CD4-positive, CD25-positive, alpha-beta regulatory T cell (primary cell): ENCODE measurements at regions not wholly inside any gene's neighbourhood (a gene's known extent, or its start where the extent isn't known, plus 50 kb on each side); places are given as distances from the start of the nearest gene placed in this dataset.
"Not testable (repeated sequence)": the region's sequence is repeated elsewhere in the genome, so short reads cannot be mapped to it uniquely, and the experiment has no call there.

Experiments
- ATAC-seq, 2 donors: fragments of 150-1000 bp; cut with Tn5 transposase; one replicate each; pipeline ENCODE4 v1.10.0; 2021; ENCODE audit warnings: low read depth in 2 of 2, moderate number of reproducible peaks in 2 of 2, moderate library complexity in 1 of 2
- DNase-seq, 3 donors: peaks; one replicate each; pipeline versions ENCODE4 v3.0.0 to v3.0.0-alpha.2; 2012 to 2022; ENCODE audit warnings: mixed read lengths in 1 of 3
- H3K27ac ChIP-seq: one replicate; pipeline ENCODE4 v1.7.0; 2013; ENCODE audit warnings: mild to moderate bottlenecking, low read length; ENCODE audit not compliant: insufficient read depth, poor library complexity, severe bottlenecking
- H3K27me3 ChIP-seq: one replicate; pipeline ENCODE4 v1.7.0; 2013; ENCODE audit warnings: low read length; ENCODE audit not compliant: control insufficient read depth, insufficient read depth
- H3K36me3 ChIP-seq: one replicate; pipeline ENCODE4 v1.7.0; 2013; ENCODE audit warnings: mild to moderate bottlenecking, low read length, moderate library complexity; ENCODE audit not compliant: control insufficient read depth, insufficient read depth
- H3K4me1 ChIP-seq: 2 replicates; pipeline ENCODE4 v1.7.0; 2013; ENCODE audit warnings: mild to moderate bottlenecking, low read length; ENCODE audit not compliant: insufficient read depth, control insufficient read depth, poor library complexity, severe bottlenecking
- H3K4me3 ChIP-seq: one replicate; pipeline ENCODE4 v1.7.0; 2013; ENCODE audit warnings: low read depth, mild to moderate bottlenecking, low read length, moderate library complexity
- H3K9me3 ChIP-seq, 2 experiments: 1 replicate in 1 of 2; 2 replicates in 1 of 2; pipeline ENCODE4 v1.7.0; 2013; ENCODE audit warnings: low read length in 2 of 2, mild to moderate bottlenecking in 1 of 2, moderate library complexity in 1 of 2; ENCODE audit not compliant: control insufficient read depth in 2 of 2
- H3K27ac Mint-ChIP-seq, 3 donors: one replicate each; pipeline ENCODE4 v1.8.0; 2020 to 2022; ENCODE audit warnings: mild to moderate bottlenecking in 3 of 3, mixed read lengths in 3 of 3, moderate library complexity in 2 of 3
- H3K27me3 Mint-ChIP-seq: one replicate; pipeline ENCODE4 v1.8.0; 2022; ENCODE audit warnings: mild to moderate bottlenecking, mixed read lengths
- H3K36me3 Mint-ChIP-seq: one replicate; pipeline ENCODE4 v1.8.0; 2020; ENCODE audit warnings: mixed read lengths
- H3K4me1 Mint-ChIP-seq, 4 donors: one replicate each; pipeline ENCODE4 v1.8.0; 2020 to 2022; ENCODE audit warnings: mixed read lengths in 4 of 4, mild to moderate bottlenecking in 1 of 4
- H3K4me3 Mint-ChIP-seq, 4 donors: one replicate each; pipeline ENCODE4 v1.8.0; 2020 to 2022; ENCODE audit warnings: mild to moderate bottlenecking in 4 of 4, mixed read lengths in 4 of 4, moderate library complexity in 3 of 4
- H3K9me3 Mint-ChIP-seq, 7 donors: one replicate each; pipeline ENCODE4 v1.8.0; 2020 to 2022; ENCODE audit warnings: mixed read lengths in 7 of 7, mild to moderate bottlenecking in 3 of 7, moderate library complexity in 2 of 7

GRCh38 chr6:102942206-102942605 lies 1548.7 kb downstream of the GRIK2 start:
- Mint-ChIP-seq H3K4me3 (no peak overlapping the region), H3K27me3 (no peaks in the 10 kb centered on the region), H3K4me1 (no peaks in the 10 kb centered on the region), H3K27ac (no peak overlapping the region), H3K36me3 (no peaks in the 10 kb centered on the region), H3K9me3 (peaks cover 0 to 6% (median 3%) of the 10 kb centered on the region in 7 donors)
- DNase-seq (no peak), ATAC-seq (no peak)
- no peaks in the 10 kb centered on the region for H3K4me1 ChIP-seq
- no peaks in the 10 kb centered on the region for H3K36me3 ChIP-seq
- no peaks in the 10 kb centered on the region for H3K27me3 ChIP-seq
- no peak overlapping the region for H3K27ac ChIP-seq
- H3K4me3 ChIP-seq, result no peak overlapping the region
- no peaks in the 10 kb centered on the region for H3K9me3 ChIP-seq

DNA sequence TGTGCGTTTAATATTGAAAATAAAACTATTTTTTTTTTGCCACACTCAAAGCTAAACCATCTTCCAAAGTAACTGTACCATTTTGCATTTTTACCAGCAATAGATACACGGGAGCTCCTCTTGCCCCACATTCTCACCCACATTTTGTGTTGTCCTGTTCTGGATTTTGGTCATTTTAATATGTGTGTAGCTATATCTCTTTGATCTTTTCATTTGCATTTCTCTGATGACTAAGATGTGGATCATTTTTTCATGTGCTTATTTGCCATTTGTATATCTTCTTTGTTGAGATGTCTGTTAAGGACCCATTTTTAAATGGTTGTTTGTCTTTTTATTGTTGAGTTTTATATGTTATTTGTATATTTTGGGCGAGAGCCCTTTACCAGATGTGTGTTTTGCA lies 1543.5 kb downstream of the GRIK2 start:
- ATAC-seq (no peak), DNase-seq (no peak)
- H3K4me1 Mint-ChIP-seq, result no peaks in the 10 kb centered on the region

DNA sequence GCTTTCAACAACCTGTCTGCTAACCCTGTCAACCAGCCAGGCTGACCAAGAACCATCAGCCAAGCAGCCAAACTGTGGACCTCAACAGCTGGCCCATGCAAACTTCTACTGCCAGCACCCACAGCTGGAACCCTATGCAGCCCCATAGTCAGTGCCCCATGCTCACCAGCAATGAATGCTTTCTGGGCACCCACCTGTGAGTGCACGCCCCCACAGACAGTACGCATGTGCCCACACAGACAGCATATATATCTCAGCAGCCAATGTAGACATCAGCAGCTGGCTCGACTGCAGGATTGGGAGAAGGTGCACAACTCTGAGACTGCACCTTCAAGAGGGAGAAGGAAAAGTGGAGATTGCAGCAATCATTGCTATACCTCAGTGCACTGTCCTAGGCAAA lies 1534.6 kb downstream of the GRIK2 start:
- Mint-ChIP-seq H3K36me3 (no peaks in the 10 kb centered on the region), H3K27me3 (no peaks in the 10 kb centered on the region), H3K4me3 (no peak overlapping the region), H3K27ac (no peak overlapping the region), H3K4me1 (no peaks in the 10 kb centered on the region), H3K9me3 (peaks cover 0 to 14% (median 5%) of the 10 kb centered on the region in 7 donors)
- Histone ChIP-seq H3K9me3 (no peaks in the 10 kb centered on the region), H3K4me1 (no peaks in the 10 kb centered on the region), H3K4me3 (no peak overlapping the region), H3K27me3 (no peaks in the 10 kb centered on the region), H3K36me3 (no peaks in the 10 kb centered on the region), H3K27ac (no peak overlapping the region)
- ATAC-seq (no peak), DNase-seq (no peak)

More for the DNA sequence above, 1543.5 kb downstream of the GRIK2 start:
- H3K27ac ChIP-seq, result no peak overlapping the region
- H3K36me3 ChIP-seq, result no peaks in the 10 kb centered on the region
- no peaks in the 10 kb centered on the region for H3K27me3 ChIP-seq
- H3K27ac Mint-ChIP-seq, result no peak overlapping the region
- peaks cover 0 to 8% (median 0%) of the 10 kb centered on the region in 7 donors for H3K9me3 Mint-ChIP-seq
- no peaks in the 10 kb centered on the region for H3K9me3 ChIP-seq
- no peaks in the 10 kb centered on the region for H3K4me1 ChIP-seq
- no peaks in the 10 kb centered on the region for H3K27me3 Mint-ChIP-seq
- H3K4me3 Mint-ChIP-seq, result no peak overlapping the region
- H3K36me3 Mint-ChIP-seq, result no peaks in the 10 kb centered on the region
- no peak overlapping the region for H3K4me3 ChIP-seq

DNA sequence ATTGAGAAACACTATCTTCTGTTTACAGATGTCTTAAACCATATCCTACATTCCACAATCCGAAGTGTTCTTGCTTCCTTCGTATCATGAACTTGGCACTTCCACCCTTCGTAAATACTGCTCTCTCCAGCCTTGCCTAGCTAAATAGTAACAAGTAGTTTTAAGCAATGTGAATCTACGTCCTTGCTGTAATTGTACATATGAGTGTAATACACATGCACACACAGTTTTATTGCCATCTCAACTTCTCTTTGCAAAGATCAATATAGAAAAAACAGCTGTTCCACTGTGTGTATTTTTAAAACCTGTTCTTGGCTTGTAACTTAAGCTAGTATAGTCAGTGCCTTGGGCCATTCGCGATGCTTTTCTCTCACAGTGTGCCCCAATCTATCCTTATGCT lies 1524.7 kb downstream of the GRIK2 start:
- Mint-ChIP-seq H3K27ac (no peak overlapping the region), H3K9me3 (peaks cover 0 to 20% (median 10%) of the 10 kb centered on the region in 7 donors), H3K4me1 (no peaks in the 10 kb centered on the region), H3K27me3 (no peaks in the 10 kb centered on the region), H3K4me3 (no peak overlapping the region), H3K36me3 (no peaks in the 10 kb centered on the region)
- ATAC-seq (no peak), DNase-seq (no peak)
- Histone ChIP-seq H3K9me3 (peaks cover 0 to 2% of the 10 kb centered on the region in 2 experiments), H3K27ac (no peak overlapping the region), H3K4me3 (no peak overlapping the region), H3K4me1 (no peaks in the 10 kb centered on the region), H3K27me3 (no peaks in the 10 kb centered on the region), H3K36me3 (no peaks in the 10 kb centered on the region)

- no peaks in the 10 kb centered on the region for H3K9me3 ChIP-seq
- Mint-ChIP-seq H3K4me3 (no peak overlapping the region), H3K27ac (no peak overlapping the region), H3K36me3 (no peaks in the 10 kb centered on the region), H3K27me3 (no peaks in the 10 kb centered on the region), H3K4me1 (no peaks in the 10 kb centered on the region), H3K9me3 (peaks cover 3 to 14% (median 5%) of the 10 kb centered on the region in 7 donors)
- no peaks in the 10 kb centered on the region for H3K4me1 ChIP-seq
- H3K27ac ChIP-seq, result no peak overlapping the region
- no peaks in the 10 kb centered on the region for H3K36me3 ChIP-seq
- ATAC-seq, result no peak
- no peak overlapping the region for H3K4me3 ChIP-seq
- no peak for DNase-seq
- H3K27me3 ChIP-seq, result no peaks in the 10 kb centered on the region
These were observed 1518.1 kb downstream of the GRIK2 start for GRCh38 chr6:102911571-102911970.

DNA sequence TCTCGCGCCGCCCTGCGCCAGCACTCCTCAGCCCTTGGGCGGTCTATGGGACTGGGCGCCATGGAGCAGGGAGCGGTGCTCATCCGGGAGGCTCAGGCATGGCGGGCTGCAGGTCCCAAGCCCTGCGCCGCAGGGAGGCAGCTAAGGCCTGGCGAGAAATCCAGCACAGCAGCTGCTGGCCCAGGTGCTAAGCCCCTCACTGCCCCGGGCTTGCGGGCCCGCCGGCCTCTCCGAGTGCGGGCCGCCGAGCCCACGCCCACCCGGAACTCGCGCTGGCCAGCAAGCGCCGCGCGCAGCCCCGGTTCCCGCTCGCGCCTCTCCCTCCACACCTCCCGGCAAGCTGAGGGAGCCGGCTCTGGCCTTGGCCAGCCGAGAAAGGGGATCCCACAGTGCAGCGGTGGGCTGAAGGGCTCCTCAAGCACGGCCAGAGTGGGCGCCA lies 1517.2 kb downstream of the GRIK2 start:
- not testable (repeated sequence) for H3K4me1 ChIP-seq, H3K36me3 Mint-ChIP-seq, H3K4me1 Mint-ChIP-seq, H3K9me3 ChIP-seq, H3K4me3 ChIP-seq, ATAC-seq, DNase-seq, H3K27ac ChIP-seq, H3K36me3 ChIP-seq, H3K27me3 ChIP-seq, H3K27me3 Mint-ChIP-seq, H3K4me3 Mint-ChIP-seq, H3K27ac Mint-ChIP-seq
- H3K9me3 Mint-ChIP-seq, result peaks cover 3 to 11% (median 7%) of the 10 kb centered on the region in 7 donors

- Mint-ChIP-seq H3K27me3 (no peaks in the 10 kb centered on the region), H3K9me3 (peaks cover 3 to 14% (median 8%) of the 10 kb centered on the region in 7 donors), H3K4me3 (no peak overlapping the region), H3K27ac (no peak overlapping the region), H3K4me1 (no peaks in the 10 kb centered on the region), H3K36me3 (no peaks in the 10 kb centered on the region)
- Histone ChIP-seq H3K27me3 (no peaks in the 10 kb centered on the region), H3K9me3 (no peaks in the 10 kb centered on the region), H3K4me3 (no peak overlapping the region), H3K4me1 (no peaks in the 10 kb centered on the region), H3K27ac (no peak overlapping the region), H3K36me3 (no peaks in the 10 kb centered on the region)
- ATAC-seq (no peak), DNase-seq (no peak)
These were observed 1513.7 kb downstream of the GRIK2 start for GRCh38 chr6:102907181-102907580.

GRCh38 chr6:102902471-102902870 lies 1509.0 kb downstream of the GRIK2 start:
- Mint-ChIP-seq H3K4me3 (no peak overlapping the region), H3K9me3 (peaks cover 3 to 19% (median 12%) of the 10 kb centered on the region in 7 donors), H3K27ac (no peak overlapping the region), H3K36me3 (no peaks in the 10 kb centered on the region), H3K27me3 (no peaks in the 10 kb centered on the region), H3K4me1 (no peaks in the 10 kb centered on the region)
- Histone ChIP-seq H3K36me3 (no peaks in the 10 kb centered on the region), H3K9me3 (no peaks in the 10 kb centered on the region), H3K27me3 (no peaks in the 10 kb centered on the region), H3K4me3 (no peak overlapping the region), H3K4me1 (no peaks in the 10 kb centered on the region), H3K27ac (no peak overlapping the region)
- no peak for DNase-seq
- ATAC-seq, result no peak
